ENCODE measurements at regions not wholly inside any gene's neighbourhood (a gene's known extent, or its start where the extent isn't known, plus 50 kb on each side); places are given as distances from the start of the nearest gene placed in this dataset.

- TF ChIP-seq EP300 (IDR thresholded peaks at IDR 0.05; ENCODE audit: borderline replicate concordance in 1 of 2, control insufficient read depth in 1 of 2, low read depth in 2 of 2, low read length in 2 of 2), result no peak
- no peak for TF ChIP-seq E2F4 (IDR thresholded peaks at IDR 0.05; ENCODE audit: low read depth, low read length)
- TF ChIP-seq, protein P1, sequence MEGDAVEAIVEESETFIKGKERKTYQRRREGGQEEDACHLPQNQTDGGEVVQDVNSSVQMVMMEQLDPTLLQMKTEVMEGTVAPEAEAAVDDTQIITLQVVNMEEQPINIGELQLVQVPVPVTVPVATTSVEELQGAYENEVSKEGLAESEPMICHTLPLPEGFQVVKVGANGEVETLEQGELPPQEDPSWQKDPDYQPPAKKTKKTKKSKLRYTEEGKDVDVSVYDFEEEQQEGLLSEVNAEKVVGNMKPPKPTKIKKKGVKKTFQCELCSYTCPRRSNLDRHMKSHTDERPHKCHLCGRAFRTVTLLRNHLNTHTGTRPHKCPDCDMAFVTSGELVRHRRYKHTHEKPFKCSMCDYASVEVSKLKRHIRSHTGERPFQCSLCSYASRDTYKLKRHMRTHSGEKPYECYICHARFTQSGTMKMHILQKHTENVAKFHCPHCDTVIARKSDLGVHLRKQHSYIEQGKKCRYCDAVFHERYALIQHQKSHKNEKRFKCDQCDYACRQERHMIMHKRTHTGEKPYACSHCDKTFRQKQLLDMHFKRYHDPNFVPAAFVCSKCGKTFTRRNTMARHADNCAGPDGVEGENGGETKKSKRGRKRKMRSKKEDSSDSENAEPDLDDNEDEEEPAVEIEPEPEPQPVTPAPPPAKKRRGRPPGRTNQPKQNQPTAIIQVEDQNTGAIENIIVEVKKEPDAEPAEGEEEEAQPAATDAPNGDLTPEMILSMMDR (IDR thresholded peaks at IDR 0.05 in 2 of 3, conservative IDR thresholded peaks at IDR 0.05 in 1 of 3; ENCODE audit: control insufficient read depth in 2 of 3, extremely low read depth in 1 of 3, insufficient read depth in 1 of 3, low read depth in 3 of 3, low read length in 3 of 3), result no peak
- no peak for TF ChIP-seq POLR2A (IDR thresholded peaks at IDR 0.05; ENCODE audit: low read depth, low read length)
Observed at GRCh38 chr3:25907081-25907480, 117.2 kb downstream of the OXSM start.
